AG04449 (cell line): ENCODE measurements at regions not wholly inside any gene's neighbourhood (a gene's known extent, or its start where the extent isn't known, plus 50 kb on each side); places are given as distances from the start of the nearest gene placed in this dataset.

Source experiments
- CTCF ChIA-PET: fragments of 350-600 bp; formaldehyde crosslinking; extraction: SDS; loops from one replicate; lab custom pipeline; 2021; ENCODE audit warnings: antibody characterized with exemption; lab: Yijun Ruan, JAX
- POLR2A ChIA-PET: fragments of 400-600, 350-600 bp; formaldehyde crosslinking; extraction: SDS; loops from one replicate; lab custom pipeline; 2020; ENCODE audit warnings: antibody characterized with exemption, inconsistent platforms; lab: Yijun Ruan, JAX
- DNase-seq: peaks from one replicate; pipeline ENCODE4 v3.0.0-alpha.2; 2010; ENCODE audit warnings: low read depth, low spot score
- H3K4me3 ChIP-seq: 2 replicates; pipeline ENCODE4 v1.5.1; 2011; ENCODE audit warnings: low read depth, mild to moderate bottlenecking, control low read depth, low read length
- TF ChIP-seq, protein P1 (sequence below): IDR thresholded peaks from one replicate; pipeline ENCODE4 v1.5.1; 2011; ENCODE audit warnings: mild to moderate bottlenecking, moderate library complexity, low read length, control low read depth, inconsistent platforms; ENCODE audit not compliant: insufficient read depth; ENCODE audit errors: missing control alignments

DNA sequence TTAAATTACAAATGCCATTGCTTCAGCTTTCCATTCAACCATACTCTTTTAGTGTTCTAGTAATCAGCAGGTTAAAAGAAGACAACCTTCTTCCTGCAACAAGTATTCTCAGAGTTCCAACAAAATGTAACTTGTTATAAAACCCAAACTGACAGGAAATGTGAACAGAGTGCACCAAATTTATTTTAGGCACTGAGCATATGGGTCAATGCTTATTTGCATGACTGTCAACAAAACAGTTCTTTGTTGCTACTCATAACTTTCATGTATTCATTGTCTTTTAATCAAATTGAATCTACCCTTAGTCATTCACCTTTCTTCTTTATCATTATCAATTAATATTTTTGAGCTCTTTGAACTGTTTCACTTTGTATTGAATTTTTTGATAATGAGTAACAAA, 554.1 kb downstream of the DACH1 start:
- ChIA-PET CTCF (no interaction called here), POLR2A (no interaction called here)
- TF ChIP-seq, protein P1, sequence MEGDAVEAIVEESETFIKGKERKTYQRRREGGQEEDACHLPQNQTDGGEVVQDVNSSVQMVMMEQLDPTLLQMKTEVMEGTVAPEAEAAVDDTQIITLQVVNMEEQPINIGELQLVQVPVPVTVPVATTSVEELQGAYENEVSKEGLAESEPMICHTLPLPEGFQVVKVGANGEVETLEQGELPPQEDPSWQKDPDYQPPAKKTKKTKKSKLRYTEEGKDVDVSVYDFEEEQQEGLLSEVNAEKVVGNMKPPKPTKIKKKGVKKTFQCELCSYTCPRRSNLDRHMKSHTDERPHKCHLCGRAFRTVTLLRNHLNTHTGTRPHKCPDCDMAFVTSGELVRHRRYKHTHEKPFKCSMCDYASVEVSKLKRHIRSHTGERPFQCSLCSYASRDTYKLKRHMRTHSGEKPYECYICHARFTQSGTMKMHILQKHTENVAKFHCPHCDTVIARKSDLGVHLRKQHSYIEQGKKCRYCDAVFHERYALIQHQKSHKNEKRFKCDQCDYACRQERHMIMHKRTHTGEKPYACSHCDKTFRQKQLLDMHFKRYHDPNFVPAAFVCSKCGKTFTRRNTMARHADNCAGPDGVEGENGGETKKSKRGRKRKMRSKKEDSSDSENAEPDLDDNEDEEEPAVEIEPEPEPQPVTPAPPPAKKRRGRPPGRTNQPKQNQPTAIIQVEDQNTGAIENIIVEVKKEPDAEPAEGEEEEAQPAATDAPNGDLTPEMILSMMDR, result no peak
- no peak overlapping the region for H3K4me3 ChIP-seq
- DNase-seq, result no peak

DNA sequence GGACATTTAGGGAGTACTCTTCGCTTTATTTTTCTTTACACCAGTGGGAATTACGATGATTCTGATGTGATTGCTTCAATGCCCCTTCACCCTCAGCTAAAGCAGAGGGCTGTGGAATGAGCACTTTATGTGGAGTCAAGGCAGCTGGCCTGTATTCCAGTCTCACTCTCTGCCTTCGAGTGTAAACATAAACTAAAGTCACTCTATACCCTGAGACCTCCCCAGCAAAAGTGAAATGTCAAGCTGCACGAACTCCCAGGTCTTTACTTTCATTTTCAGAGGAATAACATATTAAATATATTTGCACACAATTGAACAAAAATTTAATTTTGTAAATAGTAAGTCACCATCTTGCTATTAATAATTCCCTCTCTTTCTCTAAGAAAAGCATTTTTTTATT, 557.1 kb downstream of the DACH1 start:
- no peak for DNase-seq
- H3K4me3 ChIP-seq, result no peak overlapping the region
- POLR2A ChIA-PET, result no interaction called here
- TF ChIP-seq, protein P1, result no peak
- CTCF ChIA-PET, result no interaction called here

DNA sequence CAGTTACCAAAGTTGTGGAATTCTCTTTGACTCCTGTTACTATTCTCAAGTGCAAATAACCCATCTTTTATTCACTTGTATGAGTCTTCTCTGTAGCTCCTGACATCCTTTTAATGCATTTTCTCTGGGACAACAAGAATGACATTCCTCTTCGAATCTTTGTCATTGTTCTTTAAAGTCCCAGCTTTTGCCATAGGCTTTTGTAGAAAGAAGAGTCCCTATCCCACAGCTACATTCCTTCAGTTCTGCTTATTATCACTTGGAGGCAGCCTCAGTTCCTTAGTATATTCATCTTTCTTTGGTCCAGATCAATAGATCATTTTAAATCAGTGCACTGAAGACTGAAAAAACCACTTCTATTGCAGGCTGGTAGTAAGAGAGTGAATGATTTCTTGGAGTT, 560.2 kb downstream of the DACH1 start:
- ChIA-PET POLR2A (no interaction called here), CTCF (no interaction called here)
- TF ChIP-seq, protein P1, result no peak
- H3K4me3 ChIP-seq, result no peak overlapping the region
- DNase-seq, result no peak

DNA sequence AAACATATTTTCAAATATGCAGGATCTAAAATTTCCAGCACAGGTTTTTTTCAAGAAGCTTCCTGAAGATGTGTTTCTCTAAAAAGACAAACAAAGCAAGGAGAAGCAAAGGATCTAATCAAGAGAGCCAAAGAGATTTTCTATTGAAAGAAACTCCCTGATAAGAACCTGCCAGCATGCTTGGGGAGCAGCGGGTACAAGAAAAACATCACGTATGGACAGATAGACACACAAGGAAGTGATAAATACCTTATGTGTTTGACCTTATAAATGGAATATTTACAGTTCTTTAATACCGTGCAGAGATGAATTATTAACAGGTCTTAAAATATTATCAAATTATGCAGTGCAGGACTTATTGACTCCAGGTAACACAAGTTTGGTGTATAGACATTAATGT, 562.1 kb downstream of the DACH1 start:
- DNase-seq, result no peak
- TF ChIP-seq, protein P1, result no peak
- ChIA-PET POLR2A (no interaction called here), CTCF (no interaction called here)
- H3K4me3 ChIP-seq, result no peak overlapping the region

DNA sequence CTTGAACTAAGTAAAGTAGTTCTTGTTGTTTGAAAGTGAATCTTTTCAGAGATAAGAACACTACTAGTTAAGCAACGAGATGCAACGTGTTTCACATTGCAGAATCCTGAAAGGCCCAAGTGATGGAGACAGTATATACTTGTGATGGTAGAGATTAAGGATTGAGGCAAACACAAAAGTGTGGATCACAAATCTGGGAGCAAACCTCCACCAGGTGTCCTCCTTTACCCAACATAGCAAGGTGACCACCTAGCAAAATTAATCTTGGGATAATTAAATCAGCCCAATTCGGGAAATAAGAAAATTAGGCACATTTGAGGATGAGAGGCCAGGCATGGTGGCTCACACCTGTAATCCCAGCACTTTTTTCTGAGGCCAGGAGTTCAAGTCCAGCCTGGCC, 563.9 kb downstream of the DACH1 start:
- H3K4me3 ChIP-seq, result no peak overlapping the region
- TF ChIP-seq, protein P1, result no peak
- ChIA-PET POLR2A (no interaction called here), CTCF (no interaction called here)
- no peak for DNase-seq

DNA sequence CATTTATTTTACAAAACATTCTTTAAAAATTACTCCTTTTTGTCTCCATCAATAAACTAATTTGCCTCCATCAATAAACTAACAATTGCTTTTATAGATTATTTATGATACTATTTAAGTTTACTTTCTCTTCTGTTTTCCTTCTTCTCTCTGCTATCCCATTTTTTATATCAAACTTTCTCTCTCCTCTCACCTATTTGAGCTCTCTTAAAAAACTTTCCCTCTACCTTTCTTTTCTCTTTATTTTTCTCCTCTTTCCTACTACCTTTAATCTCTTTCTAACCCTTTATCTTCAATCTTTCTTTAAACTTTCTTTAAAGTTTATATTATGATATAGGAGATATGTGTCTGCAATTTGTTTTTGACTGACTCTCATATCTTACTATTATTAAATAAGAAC, 566.4 kb downstream of the DACH1 start:
- POLR2A ChIA-PET, result no interaction called here
- CTCF ChIA-PET, result no interaction called here
- no peak for DNase-seq
- TF ChIP-seq, protein P1, result no peak
- H3K4me3 ChIP-seq, result no peak overlapping the region

DNA sequence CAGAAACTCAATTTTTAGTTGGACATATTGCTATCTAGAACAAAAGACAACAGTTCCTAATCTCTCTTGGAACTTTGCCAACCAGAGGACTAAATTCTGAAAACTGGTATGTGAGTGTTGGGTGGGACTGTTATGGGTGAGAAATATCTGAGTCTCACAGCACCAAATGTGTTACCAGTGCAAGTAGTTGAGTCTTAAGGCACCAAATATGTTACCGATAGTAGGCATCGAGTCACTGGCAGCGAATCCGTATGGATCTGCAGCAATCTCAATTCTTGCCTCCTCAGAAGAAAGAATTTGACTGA, 575.2 kb downstream of the DACH1 start:
- ChIA-PET POLR2A (no interaction called here), CTCF (no interaction called here)
- DNase-seq, result no peak
- TF ChIP-seq, protein P1, result no peak
- no peak overlapping the region for H3K4me3 ChIP-seq
